GM12872 (cell line): ENCODE measurements at regions not wholly inside any gene's neighbourhood (a gene's known extent, or its start where the extent isn't known, plus 50 kb on each side); places are given as distances from the start of the nearest gene placed in this dataset.

ENCODE experiments used
- CTCF ChIP-seq: IDR thresholded peaks from 3 replicates; pipeline ENCODE4 v1.5.1; 2011; ENCODE audit warnings: low read depth, mild to moderate bottlenecking, low read length, moderate library complexity; ENCODE audit not compliant: insufficient read depth

- no peak for TF ChIP-seq CTCF
These were observed 59.5 kb upstream of the CCDC160 start for GRCh38 chrX:134177527-134177926.

GRCh38 chrX:134180601-134181274 is 56.2 kb upstream of the CCDC160 start:
- TF ChIP-seq CTCF, result no peak

- no peak for TF ChIP-seq CTCF
These were observed 55.7 kb upstream of the CCDC160 start for GRCh38 chrX:134181275-134181660.

GRCh38 chrX:134183665-134184064 is 53.3 kb upstream of the CCDC160 start:
- no peak for TF ChIP-seq CTCF

GRCh38 chrX:134184936-134185335 is 52.0 kb upstream of the CCDC160 start:
- TF ChIP-seq CTCF, result no peak

- no peak for TF ChIP-seq CTCF
These were observed 50.4 kb upstream of the CCDC160 start for GRCh38 chrX:134186362-134187121.
